Panc1 (cell line): ENCODE measurements at regions not wholly inside any gene's neighbourhood (a gene's known extent, or its start where the extent isn't known, plus 50 kb on each side); places are given as distances from the start of the nearest gene placed in this dataset.

Source experiments
- ATAC-seq: fragments of 200-7000 bp; cut with Tn5 transposase; 2 replicates; pipeline ENCODE4 v1.9.1; 2020; ENCODE audit warnings: mild to moderate bottlenecking, moderate library complexity
- BruUV-seq: library from RNA; stranded (reverse); fragments of 400-500 nt; replicated peaks from 2 replicates; lab custom pipeline; 2021; lab: Mats Ljungman, UMichigan
- CTCF ChIA-PET: fragments of 300-600 bp; sonication (Branson Sonifier 250); formaldehyde crosslinking; loops from one replicate; lab custom pipeline; 2022; ENCODE audit warnings: antibody characterized with exemption; lab: Charles Lee
- POLR2A ChIA-PET: fragments of 300-600 bp; sonication (Branson Sonifier 250); formaldehyde crosslinking; loops from one replicate; lab custom pipeline; 2022; ENCODE audit warnings: antibody characterized with exemption; lab: Charles Lee
- DNase-seq: peaks from one replicate; pipeline ENCODE4 v3.0.0-alpha.2; 2010; ENCODE audit warnings: low read depth, low spot score
- H3K27ac ChIP-seq: 2 replicates; pipeline ENCODE4 v1.5.1; 2011; ENCODE audit warnings: mild to moderate bottlenecking, low read length, inconsistent platforms
- H3K27me3 ChIP-seq: fragments of 200-500 bp; sonication (Bioruptor generic); 2 replicates; pipeline ENCODE4 v1.6.0; 2014; ENCODE audit warnings: low read length, inconsistent platforms; ENCODE audit not compliant: control insufficient read depth, insufficient read depth
- H3K36me3 ChIP-seq: fragments of 200-500 bp; sonication (Bioruptor generic); 2 replicates; pipeline ENCODE4 v1.5.1; 2014; ENCODE audit warnings: inconsistent platforms, mild to moderate bottlenecking, low read length, moderate library complexity; ENCODE audit not compliant: control insufficient read depth, insufficient read depth
- H3K4me1 ChIP-seq: 2 replicates; pipeline ENCODE4 v1.5.1; 2011; ENCODE audit warnings: inconsistent platforms, mild to moderate bottlenecking, low read length, moderate library complexity; ENCODE audit not compliant: control insufficient read depth, insufficient read depth
- H3K4me3 ChIP-seq, 2 experiments: 2 replicates each; pipeline ENCODE4 v1.5.1; 2011 to 2012; ENCODE audit warnings: low read depth in 2 of 2, low read length in 2 of 2, mild to moderate bottlenecking in 2 of 2, inconsistent platforms in 1 of 2, moderate library complexity in 1 of 2
- H3K9me3 ChIP-seq: fragments of 200-500 bp; sonication (Bioruptor generic); 2 replicates; pipeline ENCODE4 v1.5.1; 2014; ENCODE audit warnings: low read depth, mild to moderate bottlenecking, inconsistent platforms, low read length, moderate library complexity; ENCODE audit not compliant: control insufficient read depth, insufficient read depth
- CTCF ChIP-seq: fragments of 450-650 bp; IDR thresholded peaks from 2 replicates; pipeline ENCODE4 v1.5.1; 2017; ENCODE audit warnings: mild to moderate bottlenecking
- POLR2AphosphoS5 ChIP-seq: IDR thresholded peaks from 2 replicates; pipeline ENCODE4 v1.6.1; 2012; ENCODE audit warnings: mild to moderate bottlenecking, low read depth, low read length, moderate library complexity
- SIN3A ChIP-seq: IDR thresholded peaks from 2 replicates; pipeline ENCODE4 v1.6.1; 2012; ENCODE audit warnings: low read depth, mild to moderate bottlenecking, low read length, moderate library complexity, borderline replicate concordance; ENCODE audit not compliant: insufficient read depth
- TCF7L2 ChIP-seq: IDR thresholded peaks from 2 replicates; pipeline ENCODE4 v1.6.1; 2011; ENCODE audit warnings: mild to moderate bottlenecking, low read depth, low read length, inconsistent platforms
- in situ Hi-C: cut with HindIII; loops from 2 replicates; pipeline ENCODE4 v1.10.0; 2016; ENCODE audit warnings: low sequenced_read_pairs, low pct_unique_long_range_greater_than_20kb
- intact Hi-C: fragments of 100-400 bp; cut with micrococcal nuclease; formaldehyde crosslinking; loops from one replicate; pipeline ENCODE4 v1.10.0; 2022; ENCODE audit not compliant: unreplicated experiment
- TF ChIP-seq, protein P1 (sequence below), 2 experiments: IDR thresholded peaks; 2 replicates each; pipeline ENCODE4 v1.6.1; 2011 to 2012; ENCODE audit warnings: low read depth in 2 of 2, control low read depth in 1 of 2, low read length in 1 of 2, mild to moderate bottlenecking in 1 of 2, moderate library complexity in 1 of 2; ENCODE audit not compliant: insufficient read depth in 1 of 2

DNA sequence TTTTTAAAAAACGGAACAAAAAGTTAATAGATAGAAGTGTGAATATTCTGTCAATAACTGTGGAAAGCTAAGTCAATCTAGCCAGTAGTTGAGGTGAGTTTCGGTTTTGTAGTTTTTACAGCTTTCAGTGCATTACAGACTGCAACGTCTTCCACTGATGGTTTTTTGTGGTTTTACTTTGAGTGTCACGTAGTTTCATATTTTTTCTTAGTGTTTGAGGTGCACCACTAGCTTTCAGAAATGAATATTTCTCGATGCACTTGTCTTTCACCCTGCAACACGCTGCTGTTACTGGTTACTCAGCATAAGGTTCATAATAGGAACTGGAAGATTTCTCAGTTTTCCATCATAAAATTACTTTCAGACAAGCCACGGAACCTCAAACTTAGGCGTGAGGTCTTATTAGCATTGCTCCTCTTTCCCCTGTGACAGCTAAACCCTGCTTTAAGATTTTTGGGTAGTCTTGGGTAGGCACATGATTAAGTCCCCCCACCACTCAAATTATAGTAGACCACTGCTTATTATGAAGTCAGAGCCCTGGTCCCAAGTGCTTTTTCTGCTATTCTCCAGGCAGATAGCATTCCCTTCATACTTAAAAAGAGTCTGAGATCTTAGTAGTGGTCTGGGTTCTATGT, 1412.7 kb downstream of the KCNT2 start:
- no peak for DNase-seq
- H3K36me3 ChIP-seq, result no peaks in the 10 kb centered on the region
- peak overlapping the region; percentile 19 to 24; a peak in 2 of 4 replicates for H3K4me3 ChIP-seq
- no peaks in the 10 kb centered on the region for H3K9me3 ChIP-seq
- TF ChIP-seq, protein P1, sequence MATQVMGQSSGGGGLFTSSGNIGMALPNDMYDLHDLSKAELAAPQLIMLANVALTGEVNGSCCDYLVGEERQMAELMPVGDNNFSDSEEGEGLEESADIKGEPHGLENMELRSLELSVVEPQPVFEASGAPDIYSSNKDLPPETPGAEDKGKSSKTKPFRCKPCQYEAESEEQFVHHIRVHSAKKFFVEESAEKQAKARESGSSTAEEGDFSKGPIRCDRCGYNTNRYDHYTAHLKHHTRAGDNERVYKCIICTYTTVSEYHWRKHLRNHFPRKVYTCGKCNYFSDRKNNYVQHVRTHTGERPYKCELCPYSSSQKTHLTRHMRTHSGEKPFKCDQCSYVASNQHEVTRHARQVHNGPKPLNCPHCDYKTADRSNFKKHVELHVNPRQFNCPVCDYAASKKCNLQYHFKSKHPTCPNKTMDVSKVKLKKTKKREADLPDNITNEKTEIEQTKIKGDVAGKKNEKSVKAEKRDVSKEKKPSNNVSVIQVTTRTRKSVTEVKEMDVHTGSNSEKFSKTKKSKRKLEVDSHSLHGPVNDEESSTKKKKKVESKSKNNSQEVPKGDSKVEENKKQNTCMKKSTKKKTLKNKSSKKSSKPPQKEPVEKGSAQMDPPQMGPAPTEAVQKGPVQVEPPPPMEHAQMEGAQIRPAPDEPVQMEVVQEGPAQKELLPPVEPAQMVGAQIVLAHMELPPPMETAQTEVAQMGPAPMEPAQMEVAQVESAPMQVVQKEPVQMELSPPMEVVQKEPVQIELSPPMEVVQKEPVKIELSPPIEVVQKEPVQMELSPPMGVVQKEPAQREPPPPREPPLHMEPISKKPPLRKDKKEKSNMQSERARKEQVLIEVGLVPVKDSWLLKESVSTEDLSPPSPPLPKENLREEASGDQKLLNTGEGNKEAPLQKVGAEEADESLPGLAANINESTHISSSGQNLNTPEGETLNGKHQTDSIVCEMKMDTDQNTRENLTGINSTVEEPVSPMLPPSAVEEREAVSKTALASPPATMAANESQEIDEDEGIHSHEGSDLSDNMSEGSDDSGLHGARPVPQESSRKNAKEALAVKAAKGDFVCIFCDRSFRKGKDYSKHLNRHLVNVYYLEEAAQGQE (IDR thresholded peaks at IDR 0.05; ENCODE audit: insufficient read depth in 1 of 2, low read depth in 2 of 2, low read length in 1 of 2), result no peak
- no peak for TF ChIP-seq TCF7L2
- TF ChIP-seq CTCF, result no peak
- TF ChIP-seq POLR2AphosphoS5, result no peak
- no peak for TF ChIP-seq SIN3A
- ChIA-PET CTCF (interaction anchor here (0.7 kb wide), 1 partner anchor 171 kb away, joined by 3 read pairs; no protein-coding TSS in a partner anchor), POLR2A (no interaction called here)
- H3K27me3 ChIP-seq, result no peaks in the 10 kb centered on the region
- H3K27ac ChIP-seq, result no peak overlapping the region
- BruUV-seq, result no TSS peak
- ATAC-seq, result no peak
- H3K4me1 ChIP-seq, result no peaks in the 10 kb centered on the region; the same call in 1 of the 2 replicates
- intact Hi-C loops, result no loop called here
- in situ Hi-C loops, result no loop called here

GRCh38 chr1:195193134-195193533, 1415.1 kb downstream of the KCNT2 start:
- ChIA-PET CTCF (no interaction called here), POLR2A (no interaction called here)
- TF ChIP-seq, protein P1 (IDR thresholded peaks at IDR 0.05; ENCODE audit: insufficient read depth in 1 of 2, low read depth in 2 of 2, low read length in 1 of 2), result no peak
- TF ChIP-seq CTCF (no peak), POLR2AphosphoS5 (no peak), SIN3A (no peak), TCF7L2 (no peak)
- Histone ChIP-seq H3K27ac (no peak overlapping the region), H3K4me3 (no peak overlapping the region), H3K4me1 (no peaks in the 10 kb centered on the region; the same call in 1 of the 2 replicates), H3K9me3 (no peaks in the 10 kb centered on the region), H3K36me3 (no peaks in the 10 kb centered on the region), H3K27me3 (no peaks in the 10 kb centered on the region)
- ATAC-seq, result no peak
- BruUV-seq, result no TSS peak
- intact Hi-C loops, result no loop called here
- no peak for DNase-seq
- in situ Hi-C loops, result no loop called here
